ENCODE measurements at regions not wholly inside any gene's neighbourhood (a gene's known extent, or its start where the extent isn't known, plus 50 kb on each side); places are given as distances from the start of the nearest gene placed in this dataset.

- POLR2A ChIA-PET, result no interaction called here
- Histone ChIP-seq H3K27ac (ENCODE audit: extremely low read depth, low read depth, low read length) (no peak overlapping the region), H3K4me1 (ENCODE audit: control insufficient read depth, insufficient read depth, low read length) (no peaks in the 10 kb centered on the region), H3K4me3 (ENCODE audit: low read depth, low read length) (no peak overlapping the region), H3K9me3 (ENCODE audit: control insufficient read depth, insufficient read depth, low read depth, low read length) (no peaks in the 10 kb centered on the region), H3K36me3 (ENCODE audit: control insufficient read depth in 2 of 2, insufficient read depth in 1 of 2, low read length in 2 of 2) (no peaks in the 10 kb centered on the region)
- CTCF ChIA-PET, result no interaction called here
- TF ChIP-seq WT1 (tag by site-specific recombination; IDR thresholded peaks at IDR 0.05) (no peak), ZNF692 (tag by site-specific recombination; IDR thresholded peaks at IDR 0.05) (no peak), ZNF133 (tag by site-specific recombination; IDR thresholded peaks at IDR 0.05) (no peak), ZNF677 (tag by site-specific recombination; IDR thresholded peaks at IDR 0.05) (no peak), PBX3 (CRISPR knock-in tag; IDR thresholded peaks at IDR 0.05) (no peak), GLI2 (tag by site-specific recombination; IDR thresholded peaks at IDR 0.05; ENCODE audit: borderline replicate concordance, low read depth) (no peak), INSM2 (tag by site-specific recombination; IDR thresholded peaks at IDR 0.05) (no peak), ZBTB7A (tag by site-specific recombination; IDR thresholded peaks at IDR 0.05; ENCODE audit: low read depth) (no peak), ZNF132 (tag by site-specific recombination; IDR thresholded peaks at IDR 0.05; ENCODE audit: borderline replicate concordance) (no peak), SP2 (tag by site-specific recombination; IDR thresholded peaks at IDR 0.05) (no peak), ZNF791 (tag by site-specific recombination; IDR thresholded peaks at IDR 0.05) (no peak), ZSCAN5A (tag by site-specific recombination; IDR thresholded peaks at IDR 0.05) (no peak), KLF17 (tag by site-specific recombination; IDR thresholded peaks at IDR 0.05) (no peak), PRDM1 (tag by site-specific recombination; IDR thresholded peaks at IDR 0.05) (no peak), ZFHX2 (tag by site-specific recombination; conservative IDR thresholded peaks at IDR 0.05) (no peak), ZNF624 (tag by site-specific recombination; IDR thresholded peaks at IDR 0.05) (no peak), ZFP3 (tag by site-specific recombination; IDR thresholded peaks at IDR 0.05; ENCODE audit: low read depth) (no peak), SETDB1 (IDR thresholded peaks at IDR 0.05; ENCODE audit: insufficient read length, low read length) (no peak), ZNF555 (tag by site-specific recombination; conservative IDR thresholded peaks at IDR 0.05) (no peak)
Measured at GRCh38 chr2:139296672-139297209, 516.6 kb upstream of the NXPH2 start.
